NCI-H82 treated with DMSO at 0.1 percent for 48 hours (cell line): ENCODE measurements at regions not wholly inside any gene's neighbourhood (a gene's known extent, or its start where the extent isn't known, plus 50 kb on each side); places are given as distances from the start of the nearest gene placed in this dataset.

Experiments
- DNase-seq: peaks from one replicate; lab custom pipeline; 2025; ENCODE audit not compliant: unreplicated experiment; lab: John Stamatoyannopoulos, UW

DNA sequence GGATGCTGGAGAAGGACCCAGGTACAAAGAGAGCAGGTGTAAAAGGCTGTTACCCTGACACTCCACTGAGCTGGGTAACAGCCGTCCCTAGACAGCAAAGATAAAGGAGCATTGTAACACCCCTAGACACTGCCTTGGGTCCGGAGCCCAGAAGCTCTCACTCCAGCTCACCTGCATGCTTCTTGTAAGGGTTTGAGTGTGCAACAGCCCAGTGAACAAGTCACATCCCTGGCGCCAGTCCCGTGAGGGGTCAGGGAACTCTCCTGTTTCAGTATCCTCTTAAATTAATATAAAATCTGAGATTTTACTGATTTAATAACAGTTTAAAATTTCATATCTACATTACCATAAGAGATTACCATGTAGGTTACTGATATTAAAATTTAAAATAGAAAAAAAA is 124.8 kb upstream of the LMO3 start:
- no peak for DNase-seq

DNA sequence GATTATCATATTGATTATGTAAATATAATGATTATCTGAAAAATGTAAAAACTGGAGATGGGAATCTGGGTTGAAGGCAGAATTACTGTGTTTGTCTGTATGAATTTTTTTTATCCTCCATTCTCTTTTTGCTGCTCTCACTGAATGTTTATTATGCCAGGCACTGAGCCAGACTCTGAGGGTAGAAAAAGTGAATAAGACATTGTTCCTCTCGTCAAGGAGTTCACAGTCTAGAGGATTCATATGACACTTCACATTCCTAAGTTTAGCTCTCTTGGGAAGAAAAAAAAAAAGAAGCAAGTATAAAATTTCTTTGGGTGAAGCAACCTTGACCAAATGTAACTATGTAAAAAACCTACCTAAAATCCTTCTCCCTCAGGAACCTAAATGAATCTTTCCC is 120.9 kb upstream of the LMO3 start:
- no peak for DNase-seq

DNA sequence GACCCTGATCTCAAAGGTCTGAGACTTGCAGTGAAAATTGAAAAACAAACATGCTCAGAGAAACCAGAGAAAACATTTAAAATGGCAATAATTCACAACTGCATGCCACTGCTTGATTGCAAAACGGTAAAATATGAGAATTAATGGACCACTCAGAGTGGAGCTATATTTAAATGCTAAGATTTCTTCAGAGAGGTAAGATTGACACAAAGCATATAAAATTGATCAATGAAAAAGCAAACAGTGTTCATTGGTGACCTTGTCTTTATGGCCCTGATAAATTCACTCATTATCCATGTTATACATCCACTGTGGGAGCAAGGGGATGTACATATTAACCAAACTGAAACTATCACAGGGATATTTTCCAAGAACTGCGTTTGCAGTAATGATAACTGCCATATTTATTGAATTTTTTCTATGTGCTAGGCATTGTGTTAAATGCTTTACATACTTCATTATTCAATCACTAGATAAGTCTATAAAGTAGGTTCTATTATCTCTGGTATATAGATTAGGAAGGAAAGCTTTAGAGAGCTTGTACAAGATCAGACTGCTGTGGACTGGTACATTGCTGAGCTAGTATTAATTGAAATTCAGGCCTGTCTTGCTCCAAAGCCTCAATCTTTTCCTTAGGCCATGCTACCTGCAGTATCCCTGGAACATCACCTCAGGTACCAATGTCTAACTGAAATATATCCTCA is 113.9 kb upstream of the LMO3 start:
- no peak for DNase-seq

DNA sequence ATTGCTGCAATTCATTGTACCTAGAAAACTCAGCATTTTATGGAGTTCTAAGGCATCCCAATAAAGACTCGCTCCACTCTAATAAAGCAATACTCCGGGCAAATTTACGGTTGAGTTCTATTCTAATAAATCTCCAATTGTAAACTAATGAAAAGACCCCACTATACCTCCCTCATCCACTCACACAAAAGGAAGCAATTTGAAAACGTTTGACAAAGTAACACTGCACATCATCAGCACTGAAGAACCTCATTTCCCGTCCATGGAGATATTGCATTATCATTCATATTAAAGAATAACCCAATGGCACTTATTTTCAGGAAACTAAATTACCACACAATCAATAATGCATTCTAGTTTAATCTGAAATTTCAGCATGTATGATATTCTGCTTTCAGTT is 111.0 kb upstream of the LMO3 start:
- no peak for DNase-seq

DNA sequence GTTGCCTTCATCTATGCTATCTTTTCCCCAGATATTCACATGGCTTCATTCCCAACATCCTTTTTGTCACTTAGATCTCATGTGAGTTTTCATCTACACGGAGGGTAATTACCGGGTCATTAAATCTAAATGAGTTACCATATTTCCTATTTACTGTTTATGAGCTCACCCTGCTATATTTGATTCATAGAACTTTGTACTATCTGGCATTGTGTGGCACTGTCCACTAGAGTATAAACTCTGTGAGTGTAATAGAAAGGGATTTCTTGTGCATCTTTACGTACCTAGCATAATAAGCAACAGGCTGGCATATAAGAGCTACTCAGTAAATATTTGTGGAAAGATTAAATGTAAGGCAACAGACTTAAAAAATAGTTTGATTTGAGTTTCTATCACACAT is 86.1 kb upstream of the LMO3 start:
- no peak for DNase-seq

DNA sequence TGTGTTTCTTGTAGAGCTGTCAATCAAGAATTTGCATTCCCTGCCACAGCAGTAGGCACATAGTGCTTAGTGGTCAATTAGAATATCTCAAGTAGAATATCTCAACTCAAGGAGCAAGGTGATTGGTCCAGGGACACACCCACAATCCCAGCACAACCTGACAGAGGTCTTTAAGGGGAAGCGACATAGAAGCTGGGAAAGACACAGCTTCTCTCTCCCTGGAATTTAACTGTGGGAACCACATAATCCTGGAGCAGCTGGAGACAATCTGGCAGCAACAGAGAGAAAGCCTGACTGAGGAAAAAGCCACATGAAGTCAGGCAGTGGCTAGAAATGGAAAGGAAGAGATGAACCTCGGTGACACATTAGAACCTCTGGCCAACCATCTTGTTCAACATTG is 85.7 kb upstream of the LMO3 start:
- peak; percentile 39 for DNase-seq

DNA sequence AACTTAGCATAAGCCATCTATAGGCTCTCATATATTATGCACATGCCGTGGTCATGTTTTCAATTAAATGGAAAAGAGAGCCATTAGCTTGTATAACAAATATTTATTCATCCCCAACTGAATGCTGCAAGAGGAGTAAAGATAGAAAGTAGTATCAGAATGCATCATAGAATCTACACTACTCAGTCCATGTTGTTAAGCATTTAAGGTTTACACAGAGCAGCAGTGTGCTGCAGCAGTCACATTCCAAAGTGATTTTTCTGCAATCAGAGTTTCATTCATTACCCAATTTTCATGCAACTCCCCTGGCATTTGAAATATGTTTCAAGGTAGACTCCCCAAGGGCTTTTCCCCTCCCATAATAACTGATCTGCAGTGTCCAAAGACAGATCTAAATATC is 82.2 kb upstream of the LMO3 start:
- no peak for DNase-seq

DNA sequence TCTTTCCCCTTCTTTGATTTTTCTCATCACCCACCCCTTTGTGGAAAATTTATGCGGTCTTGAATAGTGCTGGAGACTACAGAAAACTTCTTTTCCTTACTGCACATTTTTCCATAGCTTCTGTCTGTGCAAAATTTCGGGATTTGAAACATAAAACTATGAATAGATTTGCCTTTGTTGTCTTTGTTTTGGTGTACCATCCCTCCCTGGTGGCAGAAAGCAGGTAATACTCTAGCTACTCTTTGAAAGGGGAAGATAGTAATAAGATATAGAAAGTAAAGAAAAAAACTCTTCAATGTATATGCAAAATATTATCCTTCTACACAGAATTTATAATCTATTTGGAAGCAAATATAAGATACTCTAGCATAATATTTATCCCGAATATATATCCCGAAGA is 79.1 kb upstream of the LMO3 start:
- DNase-seq = no peak

DNA sequence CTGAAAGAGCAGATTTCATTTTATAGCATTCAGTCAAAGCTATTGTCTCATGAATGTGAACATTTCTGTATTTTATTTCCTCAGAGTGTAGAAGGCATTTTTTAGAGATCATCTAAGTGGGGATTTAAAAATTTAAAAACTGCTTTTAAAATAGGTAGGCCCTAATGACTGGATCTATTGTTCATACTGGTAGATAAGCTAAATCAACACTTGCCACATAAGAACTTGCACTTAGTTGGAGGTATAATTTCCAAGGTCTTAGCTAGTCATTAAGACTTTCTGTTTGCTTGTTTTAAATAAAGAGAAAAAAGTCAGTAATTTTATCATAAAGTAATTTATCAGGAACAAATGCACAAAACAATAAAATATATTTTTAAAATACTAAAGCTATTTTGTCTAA is 75.2 kb upstream of the LMO3 start:
- DNase-seq = no peak

DNA sequence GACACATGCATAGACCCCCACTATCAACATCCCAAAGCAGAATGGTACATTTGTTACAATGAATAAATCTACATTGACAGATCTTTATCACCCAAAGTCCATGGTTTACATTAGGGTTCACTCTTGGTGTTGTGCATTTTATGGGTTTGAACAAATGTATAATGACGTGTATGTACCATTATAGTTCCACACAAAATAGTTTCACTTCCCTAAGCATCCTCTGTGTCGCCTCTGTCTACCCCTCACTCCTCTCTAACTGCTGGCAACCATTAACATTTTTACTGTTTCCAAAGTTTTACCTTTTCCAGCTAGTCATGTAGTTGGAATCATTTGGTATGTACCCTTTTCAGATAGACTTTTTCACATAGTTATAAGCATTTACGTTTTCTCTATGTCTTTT is 69.5 kb upstream of the LMO3 start:
- no peak for DNase-seq

DNA sequence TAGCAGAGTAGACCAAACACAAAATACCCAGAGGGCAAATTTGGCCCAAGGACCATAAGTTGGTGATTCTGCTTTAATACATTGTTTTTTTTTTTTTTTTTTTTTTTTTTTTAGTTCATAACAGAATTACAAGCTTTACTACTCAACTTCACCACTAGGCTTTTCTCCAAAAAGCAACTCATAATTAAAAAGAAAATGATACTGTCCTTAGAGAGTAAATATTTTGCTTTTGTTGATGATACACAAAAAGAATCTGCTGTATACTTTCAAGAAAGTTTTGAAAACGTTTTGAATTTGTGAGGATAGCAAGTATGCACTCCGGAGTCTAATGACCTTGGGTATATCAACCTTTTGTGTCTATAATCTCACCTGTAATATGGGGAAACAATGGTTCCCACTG is 68.9 kb upstream of the LMO3 start:
- no peak for DNase-seq

DNA sequence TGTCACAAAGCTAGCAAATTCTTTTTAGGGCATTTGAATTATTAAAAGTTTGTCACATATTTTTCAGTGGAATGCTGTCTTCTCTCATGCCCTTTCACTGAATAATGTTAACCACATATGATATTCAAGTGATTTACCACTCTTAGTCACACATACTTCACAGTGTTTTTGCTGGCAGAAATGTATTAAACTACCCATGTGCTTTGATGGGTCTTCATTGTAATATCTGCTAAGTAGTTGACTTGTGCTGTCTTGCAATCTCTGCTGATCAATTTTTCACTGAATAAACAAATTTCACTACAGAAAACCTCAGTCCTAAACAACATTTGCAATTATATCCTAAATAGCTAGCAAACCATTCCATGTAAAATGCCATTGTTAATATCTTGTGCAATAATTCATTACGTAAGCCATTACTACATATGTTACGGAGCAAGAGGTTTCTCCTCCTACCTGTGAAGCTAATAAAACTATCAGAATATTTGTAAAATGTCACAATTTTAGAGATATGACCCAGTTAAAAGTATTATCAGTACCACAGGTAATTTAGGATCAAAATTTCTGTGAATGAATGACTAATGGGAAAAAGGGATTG is 64.6 kb upstream of the LMO3 start:
- no peak for DNase-seq

DNA sequence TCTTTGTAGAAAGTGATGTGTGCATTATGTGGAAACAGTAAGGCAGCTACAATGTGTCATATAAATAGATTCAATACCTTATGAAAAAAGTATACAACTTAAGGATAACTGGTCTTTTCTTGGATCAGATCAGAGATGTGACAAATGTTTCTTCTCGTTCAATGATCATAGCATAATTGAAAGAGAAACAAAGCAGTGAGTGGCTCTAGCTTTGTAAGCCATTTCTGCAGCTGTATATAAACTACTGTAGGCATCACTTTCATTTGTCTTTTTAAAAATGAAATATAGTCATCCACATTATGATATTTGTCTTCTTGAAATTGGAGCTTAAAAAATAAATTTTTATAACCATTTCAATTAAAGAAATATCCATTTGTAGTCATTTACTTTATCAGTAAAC is 63.8 kb upstream of the LMO3 start:
- DNase-seq = no peak

DNA sequence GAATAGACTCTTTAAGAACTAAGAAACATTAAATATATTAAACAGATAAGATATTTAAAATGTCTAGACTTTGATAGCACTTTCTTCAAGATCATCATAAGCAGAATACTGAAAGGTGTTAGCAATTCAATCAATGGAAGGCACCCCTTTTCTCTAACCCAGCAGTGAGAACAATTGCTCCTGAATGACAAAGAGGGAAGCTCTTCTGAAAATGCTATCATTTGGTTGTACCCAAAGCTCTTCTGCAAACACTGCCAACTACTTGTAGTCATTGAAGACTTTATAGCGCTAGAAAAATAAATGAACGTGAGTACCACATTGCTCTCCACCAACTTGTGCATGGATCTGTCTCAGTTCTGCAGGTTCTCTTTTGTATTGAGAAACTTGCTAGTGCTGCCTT is 62.2 kb upstream of the LMO3 start:
- DNase-seq = no peak

DNA sequence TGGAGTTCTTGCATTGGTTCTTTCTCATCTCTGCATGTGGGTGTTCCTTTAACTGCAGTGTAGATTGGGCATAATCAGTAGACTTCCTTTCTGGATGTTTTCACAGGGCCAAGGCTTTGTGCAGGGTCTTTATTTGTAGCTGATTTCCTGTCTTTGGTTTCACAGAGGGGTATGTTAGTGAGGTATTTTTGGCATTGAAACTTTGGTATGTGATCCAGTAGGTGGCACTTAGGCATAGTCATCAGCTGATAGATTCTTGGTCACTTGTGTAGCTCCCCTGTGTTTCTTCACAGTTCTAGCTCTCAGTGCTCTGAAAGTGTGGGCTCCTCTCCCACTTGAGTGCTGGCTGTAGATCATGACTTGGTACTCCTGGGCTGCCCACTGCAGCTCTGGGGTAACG is 52.7 kb upstream of the LMO3 start:
- no peak for DNase-seq
